ENCODE measurements at regions not wholly inside any gene's neighbourhood (a gene's known extent, or its start where the extent isn't known, plus 50 kb on each side); places are given as distances from the start of the nearest gene placed in this dataset.

GRCh38 chr12:84075991-84076390 lies 836.6 kb downstream of the SLC6A15 start:
- intact Hi-C loops (cut with DNase I), result no loop called here
- no peak for DNase-seq
- no peaks in the 10 kb centered on the region for H3K27me3 ChIP-seq

GRCh38 chr12:84073401-84073800 lies 839.2 kb downstream of the SLC6A15 start:
- TF ChIP-seq CTCF (IDR thresholded peaks at IDR 0.05), result no peak
- intact Hi-C loops (cut with DNase I), result no loop called here
- Histone ChIP-seq H3K27me3 (no peaks in the 10 kb centered on the region), H3K4me1 (no peaks in the 10 kb centered on the region), H3K9me3 (no peaks in the 10 kb centered on the region), H3K36me3 (no peaks in the 10 kb centered on the region), H3K27ac (no peak overlapping the region), H3K4me3 (no peak overlapping the region)
- no peak for DNase-seq
- no peak for ATAC-seq

More at GRCh38 chr12:84075991-84076390, 836.6 kb downstream of the SLC6A15 start:
- ATAC-seq, result no peak
- Histone ChIP-seq H3K4me3 (no peak overlapping the region), H3K36me3 (no peaks in the 10 kb centered on the region), H3K27ac (no peak overlapping the region), H3K4me1 (no peaks in the 10 kb centered on the region), H3K9me3 (no peaks in the 10 kb centered on the region)
- TF ChIP-seq CTCF (IDR thresholded peaks at IDR 0.05), result no peak

- H3K4me1 ChIP-seq, result no peaks in the 10 kb centered on the region
- TF ChIP-seq CTCF (IDR thresholded peaks at IDR 0.05), result no peak
- no peaks in the 10 kb centered on the region for H3K9me3 ChIP-seq
- H3K36me3 ChIP-seq, result no peaks in the 10 kb centered on the region
- H3K27ac ChIP-seq, result no peak overlapping the region
- no peak overlapping the region for H3K4me3 ChIP-seq
- no peaks in the 10 kb centered on the region for H3K27me3 ChIP-seq
- intact Hi-C loops (cut with DNase I), result no loop called here
- ATAC-seq (no peak), DNase-seq (no peak)
Observed at GRCh38 chr12:84072961-84073360, 839.6 kb downstream of the SLC6A15 start.

DNA sequence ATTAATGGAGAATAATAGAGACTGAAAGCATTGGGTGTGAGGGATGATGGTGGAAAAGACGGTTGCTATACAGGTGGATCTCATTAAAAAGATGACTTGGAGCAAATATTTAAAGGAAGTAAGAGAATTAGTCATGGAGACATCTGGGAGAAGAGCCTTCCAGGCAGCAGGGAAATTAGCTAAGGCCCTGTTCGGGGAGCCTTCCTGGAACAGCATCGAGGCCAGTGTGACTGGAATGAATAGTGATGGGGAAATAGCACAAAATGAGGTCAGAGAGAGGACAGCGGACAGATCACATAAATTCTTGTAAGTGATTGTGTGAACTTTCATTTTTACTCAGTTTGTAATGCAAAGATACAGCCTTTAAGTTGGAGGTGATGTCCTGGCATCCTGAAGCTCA lies 842.3 kb downstream of the SLC6A15 start:
- Histone ChIP-seq H3K4me3 (no peak overlapping the region), H3K4me1 (no peaks in the 10 kb centered on the region), H3K27ac (no peak overlapping the region), H3K9me3 (no peaks in the 10 kb centered on the region), H3K27me3 (no peaks in the 10 kb centered on the region), H3K36me3 (no peaks in the 10 kb centered on the region)
- intact Hi-C loops (cut with DNase I), result no loop called here
- no peak for ATAC-seq
- no peak for TF ChIP-seq CTCF (IDR thresholded peaks at IDR 0.05)
- no peak for DNase-seq

GRCh38 chr12:84069699-84070098 lies 842.9 kb downstream of the SLC6A15 start:
- intact Hi-C loops (cut with DNase I), result no loop called here
- ATAC-seq, result no peak
- no peaks in the 10 kb centered on the region for H3K9me3 ChIP-seq
- H3K27me3 ChIP-seq, result no peaks in the 10 kb centered on the region
- no peak for TF ChIP-seq CTCF (IDR thresholded peaks at IDR 0.05)
- DNase-seq, result no peak
- H3K27ac ChIP-seq, result no peak overlapping the region
- no peaks in the 10 kb centered on the region for H3K4me1 ChIP-seq
- no peak overlapping the region for H3K4me3 ChIP-seq
- no peaks in the 10 kb centered on the region for H3K36me3 ChIP-seq
